ENCODE measurements at regions not wholly inside any gene's neighbourhood (a gene's known extent, or its start where the extent isn't known, plus 50 kb on each side); places are given as distances from the start of the nearest gene placed in this dataset.

GRCh38 chr17:33373273-33373672 lies 80.2 kb upstream of the ASIC2 start:
- TF ChIP-seq, protein P1, sequence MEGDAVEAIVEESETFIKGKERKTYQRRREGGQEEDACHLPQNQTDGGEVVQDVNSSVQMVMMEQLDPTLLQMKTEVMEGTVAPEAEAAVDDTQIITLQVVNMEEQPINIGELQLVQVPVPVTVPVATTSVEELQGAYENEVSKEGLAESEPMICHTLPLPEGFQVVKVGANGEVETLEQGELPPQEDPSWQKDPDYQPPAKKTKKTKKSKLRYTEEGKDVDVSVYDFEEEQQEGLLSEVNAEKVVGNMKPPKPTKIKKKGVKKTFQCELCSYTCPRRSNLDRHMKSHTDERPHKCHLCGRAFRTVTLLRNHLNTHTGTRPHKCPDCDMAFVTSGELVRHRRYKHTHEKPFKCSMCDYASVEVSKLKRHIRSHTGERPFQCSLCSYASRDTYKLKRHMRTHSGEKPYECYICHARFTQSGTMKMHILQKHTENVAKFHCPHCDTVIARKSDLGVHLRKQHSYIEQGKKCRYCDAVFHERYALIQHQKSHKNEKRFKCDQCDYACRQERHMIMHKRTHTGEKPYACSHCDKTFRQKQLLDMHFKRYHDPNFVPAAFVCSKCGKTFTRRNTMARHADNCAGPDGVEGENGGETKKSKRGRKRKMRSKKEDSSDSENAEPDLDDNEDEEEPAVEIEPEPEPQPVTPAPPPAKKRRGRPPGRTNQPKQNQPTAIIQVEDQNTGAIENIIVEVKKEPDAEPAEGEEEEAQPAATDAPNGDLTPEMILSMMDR (IDR thresholded peaks at IDR 0.05; ENCODE audit: control extremely low read depth, extremely low read depth) = no peak
- H3K9me3 ChIP-seq (ENCODE audit: control insufficient read depth in 4 of 4, insufficient read depth in 3 of 4, low read length in 3 of 4) = no peaks in the 10 kb centered on the region
- H3K9ac ChIP-seq (ENCODE audit: insufficient read depth in 1 of 2, low read length in 2 of 2) = no peak overlapping the region
- ATAC-seq (ENCODE audit: insufficient read depth, low FRiP score) (no peak), DNase-seq (no peak)
- peaks cover 0 to 5% (median 3%) of the 10 kb centered on the region in 3 donors for H3K27me3 ChIP-seq (ENCODE audit: control insufficient read depth in 3 of 3, insufficient read depth in 3 of 3, low read length in 2 of 3)
- WGBS, 2 donors = 62 to 63% methylated on average over 1 of the region's 1 CpG
- H3K4me1 ChIP-seq (ENCODE audit: control insufficient read depth in 5 of 5, insufficient read depth in 5 of 5, low read length in 5 of 5) = peaks cover 0 to 8% (median 0%) of the 10 kb centered on the region in 5 donors
- no peaks in the 10 kb centered on the region for H3K36me3 ChIP-seq (ENCODE audit: control insufficient read depth in 4 of 4, insufficient read depth in 4 of 4, low read length in 4 of 4)
- no peak overlapping the region for H3K4me3 ChIP-seq
- no peak overlapping the region for H3K27ac ChIP-seq (ENCODE audit: low read depth in 1 of 2, low read length in 1 of 2)

DNA sequence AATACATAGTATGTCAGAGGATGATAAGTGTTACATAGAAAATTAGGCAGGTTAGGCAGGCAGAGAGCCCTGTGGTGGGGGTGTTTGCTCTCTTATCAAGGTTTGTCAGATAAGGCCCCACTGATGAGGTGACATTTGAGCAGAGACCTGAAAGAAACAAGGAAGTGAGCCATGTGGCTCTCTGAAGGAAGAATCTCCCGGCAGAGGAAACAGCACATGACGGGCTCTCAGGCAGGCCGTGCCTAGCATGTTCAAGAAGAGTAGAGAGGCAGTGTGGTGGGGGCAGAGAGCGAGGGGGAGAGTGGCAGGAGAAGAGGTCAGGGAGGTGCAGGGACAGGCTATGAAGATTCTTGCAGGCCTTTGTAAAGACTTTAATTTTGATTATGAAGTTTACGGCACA lies 82.0 kb upstream of the ASIC2 start:
- H3K27ac ChIP-seq (ENCODE audit: low read depth in 1 of 2, low read length in 1 of 2) = no peak overlapping the region
- WGBS, 2 donors = 48 to 60% methylated on average over 5 of the region's 5 CpGs
- H3K36me3 ChIP-seq (ENCODE audit: control insufficient read depth in 4 of 4, insufficient read depth in 4 of 4, low read length in 4 of 4) = no peaks in the 10 kb centered on the region
- peaks cover 0 to 8% (median 0%) of the 10 kb centered on the region in 5 donors for H3K4me1 ChIP-seq (ENCODE audit: control insufficient read depth in 5 of 5, insufficient read depth in 5 of 5, low read length in 5 of 5)
- H3K9me3 ChIP-seq (ENCODE audit: control insufficient read depth in 4 of 4, insufficient read depth in 3 of 4, low read length in 3 of 4) = no peaks in the 10 kb centered on the region
- no peak overlapping the region for H3K9ac ChIP-seq (ENCODE audit: insufficient read depth in 1 of 2, low read length in 2 of 2)
- H3K27me3 ChIP-seq (ENCODE audit: control insufficient read depth in 3 of 3, insufficient read depth in 3 of 3, low read length in 2 of 3) = peaks cover 0 to 5% (median 3%) of the 10 kb centered on the region in 3 donors
- TF ChIP-seq, protein P1 (IDR thresholded peaks at IDR 0.05; ENCODE audit: control extremely low read depth, extremely low read depth) = no peak
- H3K4me3 ChIP-seq = no peak overlapping the region
- ATAC-seq (ENCODE audit: insufficient read depth, low FRiP score) (no peak), DNase-seq (no peak)

DNA sequence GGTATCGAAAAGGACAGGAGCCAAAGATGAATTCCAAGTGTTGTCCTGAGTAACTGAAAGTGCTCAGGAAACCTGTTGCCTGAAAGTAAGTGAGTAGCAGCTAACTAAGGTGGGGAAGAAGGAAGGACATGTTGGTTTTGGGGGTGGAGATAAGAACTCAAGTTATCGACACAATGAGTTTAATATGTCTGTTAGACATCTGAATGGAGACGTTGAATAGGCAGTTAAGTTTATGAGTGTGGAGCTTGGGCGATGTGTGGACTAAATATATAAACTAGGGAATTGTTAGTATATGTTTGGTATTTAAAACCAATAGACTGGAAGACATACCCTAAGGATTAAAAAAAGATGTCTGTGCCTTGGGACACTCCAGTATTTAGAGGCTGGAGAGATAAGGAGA lies 82.7 kb upstream of the ASIC2 start:
- Histone ChIP-seq H3K27me3 (ENCODE audit: control insufficient read depth in 3 of 3, insufficient read depth in 3 of 3, low read length in 2 of 3) (peaks cover 0 to 5% (median 3%) of the 10 kb centered on the region in 3 donors), H3K4me3 (no peak overlapping the region), H3K4me1 (ENCODE audit: control insufficient read depth in 5 of 5, insufficient read depth in 5 of 5, low read length in 5 of 5) (peaks cover 0 to 9% (median 0%) of the 10 kb centered on the region in 5 donors), H3K36me3 (ENCODE audit: control insufficient read depth in 4 of 4, insufficient read depth in 4 of 4, low read length in 4 of 4) (no peaks in the 10 kb centered on the region), H3K9ac (ENCODE audit: insufficient read depth in 1 of 2, low read length in 2 of 2) (no peak overlapping the region), H3K27ac (ENCODE audit: low read depth in 1 of 2, low read length in 1 of 2) (no peak overlapping the region), H3K9me3 (ENCODE audit: control insufficient read depth in 4 of 4, insufficient read depth in 3 of 4, low read length in 3 of 4) (no peaks in the 10 kb centered on the region)
- WGBS, 2 donors = 60 to 71% methylated on average over 4 of the region's 4 CpGs
- TF ChIP-seq, protein P1 (IDR thresholded peaks at IDR 0.05; ENCODE audit: control extremely low read depth, extremely low read depth) = no peak
- no peak for DNase-seq
- ATAC-seq (ENCODE audit: insufficient read depth, low FRiP score) = no peak

Data from lung (tissue), 11 donors.